Gastrocnemius medialis (tissue), 4 donors: ENCODE measurements at regions not wholly inside any gene's neighbourhood (a gene's known extent, or its start where the extent isn't known, plus 50 kb on each side); places are given as distances from the start of the nearest gene placed in this dataset.

Source experiments
- ATAC-seq, 2 donors: fragments of 150-250 bp; one replicate each; pipeline ENCODE4 v1.9.1; 2016
- DNase-seq, 2 donors: peaks; one replicate each; pipeline ENCODE4 v3.0.0-alpha.2; 2019
- H3K27ac ChIP-seq, 4 donors: fragments of 200-600 bp; sonication (generic); 1 replicate in 1 of 4; 2 replicates in 3 of 4; pipeline ENCODE4 v1.5.1; 2016 to 2018; ENCODE audit warnings: mild to moderate bottlenecking in 2 of 4, moderate library complexity in 1 of 4
- H3K27me3 ChIP-seq, 3 donors: fragments of 200-600 bp; sonication (generic) in 2 of 3; 1 replicate in 1 of 3; 2 replicates in 2 of 3; pipeline versions ENCODE4 v1.5.1 to v1.6.0; 2016 to 2019; ENCODE audit warnings: mild to moderate bottlenecking in 1 of 3, moderate library complexity in 1 of 3
- H3K36me3 ChIP-seq, 2 donors: fragments of 200-600 bp; sonication (generic) in 1 of 2; one replicate each; pipeline ENCODE4 v1.5.1; 2017 to 2018
- H3K4me1 ChIP-seq, 2 donors: fragments of 200-600 bp; sonication (generic) in 1 of 2; one replicate each; pipeline ENCODE4 v1.5.1; 2016 to 2017; ENCODE audit warnings: mild to moderate bottlenecking in 2 of 2
- H3K4me3 ChIP-seq, 4 donors: fragments of 200-600 bp; sonication (generic) in 3 of 4; 1 replicate in 1 of 4; 2 replicates in 3 of 4; pipeline ENCODE4 v1.5.1; 2016 to 2019; ENCODE audit warnings: mild to moderate bottlenecking in 2 of 4
- H3K9me3 ChIP-seq, 3 donors: fragments of 200-600 bp; sonication (generic) in 2 of 3; 1 replicate in 1 of 3; 2 replicates in 2 of 3; pipeline ENCODE4 v1.5.1; 2016 to 2019
- CTCF ChIP-seq, 5 experiments: fragments of 450-650 bp in 3 of 5; fragments of 200-600 bp in 2 of 5; sonication (generic) in 2 of 5; IDR thresholded peaks in 4 of 5; conservative IDR thresholded peaks in 1 of 5; 1 replicate in 4 of 5; 2 replicates in 1 of 5; pipeline ENCODE4 v1.5.1; 2016 to 2019; ENCODE audit warnings: antibody characterized with exemption in 5 of 5, mild to moderate bottlenecking in 3 of 5, moderate library complexity in 3 of 5
- POLR2A ChIP-seq, 2 donors: fragments of 450-650 bp; IDR thresholded peaks; one replicate each; pipeline ENCODE4 v1.6.1; 2017; ENCODE audit warnings: antibody characterized with exemption in 2 of 2, mild to moderate bottlenecking in 2 of 2, moderate library complexity in 2 of 2
- in situ Hi-C, 4 donors: fragments of 200-750 bp; cut with MboI; loops; one replicate each; pipeline versions ENCODE4 v1.15.0 to v1.8.0; 2017; ENCODE audit warnings: low sequenced_read_pairs in 4 of 4
- intact Hi-C: fragments of 100-400 bp; cut with DNase I; formaldehyde crosslinking; loops from one replicate; pipeline ENCODE4 v1.15.1; 2023; ENCODE audit warnings: low total_unique reads

GRCh38 chr10:17538941-17539340 lies 78.2 kb downstream of the HACD1 start:
- H3K36me3 ChIP-seq: no peaks in the 10 kb centered on the region
- H3K4me3 ChIP-seq: no peak overlapping the region
- no peak overlapping the region for H3K27ac ChIP-seq
- DNase-seq (no peak), ATAC-seq (no peak)
- no peaks in the 10 kb centered on the region for H3K4me1 ChIP-seq
- in situ Hi-C loops (no loop called here), intact Hi-C loops (no loop called here)
- H3K27me3 ChIP-seq: no peaks in the 10 kb centered on the region
- TF ChIP-seq CTCF (IDR thresholded peaks at IDR 0.05 in 4 of 5, conservative IDR thresholded peaks at IDR 0.05 in 1 of 5): no peak
- no peaks in the 10 kb centered on the region for H3K9me3 ChIP-seq

- DNase-seq: no peak
- Histone ChIP-seq H3K27ac (no peak overlapping the region), H3K27me3 (no peaks in the 10 kb centered on the region), H3K4me1 (no peaks in the 10 kb centered on the region), H3K9me3 (no peaks in the 10 kb centered on the region), H3K4me3 (no peak overlapping the region), H3K36me3 (no peaks in the 10 kb centered on the region)
- TF ChIP-seq CTCF (IDR thresholded peaks at IDR 0.05 in 4 of 5, conservative IDR thresholded peaks at IDR 0.05 in 1 of 5): no peak
- TF ChIP-seq POLR2A (IDR thresholded peaks at IDR 0.05): no peak
- intact Hi-C loops (no loop called here), in situ Hi-C loops (no loop called here)
- ATAC-seq: no peak
These were observed 79.9 kb downstream of the HACD1 start for GRCh38 chr10:17537281-17537680.

GRCh38 chr10:17536221-17536620 lies 81.0 kb downstream of the HACD1 start:
- no peaks in the 10 kb centered on the region for H3K4me1 ChIP-seq
- TF ChIP-seq POLR2A (IDR thresholded peaks at IDR 0.05) (no peak), CTCF (IDR thresholded peaks at IDR 0.05 in 4 of 5, conservative IDR thresholded peaks at IDR 0.05 in 1 of 5) (no peak)
- no peak overlapping the region for H3K4me3 ChIP-seq
- intact Hi-C loops: no loop called here
- no peaks in the 10 kb centered on the region for H3K36me3 ChIP-seq
- no peak for DNase-seq
- no peaks in the 10 kb centered on the region for H3K27me3 ChIP-seq
- in situ Hi-C loops: no loop called here
- no peak for ATAC-seq
- no peaks in the 10 kb centered on the region for H3K9me3 ChIP-seq
- no peak overlapping the region for H3K27ac ChIP-seq

GRCh38 chr10:17533731-17534130 lies 79.3 kb upstream of the ST8SIA6 start:
- Histone ChIP-seq H3K4me3 (no peak overlapping the region), H3K36me3 (no peaks in the 10 kb centered on the region), H3K27me3 (no peaks in the 10 kb centered on the region), H3K27ac (no peak overlapping the region), H3K4me1 (no peaks in the 10 kb centered on the region), H3K9me3 (no peaks in the 10 kb centered on the region)
- DNase-seq (no peak), ATAC-seq (no peak)
- in situ Hi-C loops (no loop called here), intact Hi-C loops (no loop called here)
- no peak for TF ChIP-seq POLR2A (IDR thresholded peaks at IDR 0.05)
- TF ChIP-seq CTCF (IDR thresholded peaks at IDR 0.05 in 4 of 5, conservative IDR thresholded peaks at IDR 0.05 in 1 of 5): no peak

- ATAC-seq: no peak
- no peak for TF ChIP-seq CTCF (IDR thresholded peaks at IDR 0.05 in 4 of 5, conservative IDR thresholded peaks at IDR 0.05 in 1 of 5)
- TF ChIP-seq POLR2A (IDR thresholded peaks at IDR 0.05): no peak
- no peak for DNase-seq
- H3K36me3 ChIP-seq: no peaks in the 10 kb centered on the region
- H3K27me3 ChIP-seq: no peaks in the 10 kb centered on the region
- no peaks in the 10 kb centered on the region for H3K9me3 ChIP-seq
- in situ Hi-C loops: no loop called here
- intact Hi-C loops: no loop called here
- H3K4me1 ChIP-seq: no peaks in the 10 kb centered on the region
- no peak overlapping the region for H3K4me3 ChIP-seq
- H3K27ac ChIP-seq: no peak overlapping the region
These were observed 74.0 kb upstream of the ST8SIA6 start for GRCh38 chr10:17528306-17528862.
